Suprapubic skin (tissue), 4 donors: ENCODE measurements at regions not wholly inside any gene's neighbourhood (a gene's known extent, or its start where the extent isn't known, plus 50 kb on each side); places are given as distances from the start of the nearest gene placed in this dataset.

Experiments used
- DNase-seq, 2 donors: peaks; one replicate each; pipeline ENCODE4 v3.0.0-alpha.2; 2019; ENCODE audit warnings: low spot score in 2 of 2
- H3K27ac ChIP-seq: fragments of 200-600 bp; sonication (generic); one replicate; pipeline ENCODE4 v1.5.1; 2019
- H3K27me3 ChIP-seq: fragments of 200-600 bp; sonication (generic); one replicate; pipeline ENCODE4 v1.5.1; 2019
- H3K36me3 ChIP-seq: fragments of 200-600 bp; sonication (generic); one replicate; pipeline ENCODE4 v1.5.1; 2019
- H3K4me1 ChIP-seq: fragments of 200-600 bp; sonication (generic); one replicate; pipeline ENCODE4 v1.5.1; 2019
- H3K4me3 ChIP-seq: fragments of 200-600 bp; sonication (generic); one replicate; pipeline ENCODE4 v1.5.1; 2019; ENCODE audit warnings: mild to moderate bottlenecking
- H3K9me3 ChIP-seq: fragments of 200-600 bp; sonication (generic); one replicate; pipeline ENCODE4 v1.5.1; 2019
- EP300 ChIP-seq: sonication (generic); formaldehyde crosslinking; IDR thresholded peaks from one replicate; pipeline ENCODE4 v1.6.1; 2017; ENCODE audit warnings: antibody characterized with exemption
- POLR2A ChIP-seq, 2 donors: fragments of 450-650 bp; IDR thresholded peaks; one replicate each; pipeline ENCODE4 v1.6.1; 2017; ENCODE audit warnings: antibody characterized with exemption in 2 of 2, mild to moderate bottlenecking in 2 of 2, moderate library complexity in 2 of 2
- POLR2AphosphoS5 ChIP-seq, 3 donors: sonication (generic); formaldehyde crosslinking; IDR thresholded peaks; one replicate each; pipeline ENCODE4 v1.6.1; 2017; ENCODE audit warnings: antibody characterized with exemption in 3 of 3
- WGBS: methylation state at CpG from one replicate; pipeline ENCODE4 v1.1.5; 2018; 5-methylcytosine and 5-hydroxymethylcytosine counted together
- TF ChIP-seq, protein P1 (sequence below), 2 donors: fragments of 200-600 bp in 1 of 2; fragments of 450-650 bp in 1 of 2; sonication (generic) in 1 of 2; IDR thresholded peaks; one replicate each; pipeline ENCODE4 v1.5.1; 2016 to 2019; ENCODE audit warnings: antibody characterized with exemption in 2 of 2, mild to moderate bottlenecking in 1 of 2, moderate library complexity in 1 of 2

DNA sequence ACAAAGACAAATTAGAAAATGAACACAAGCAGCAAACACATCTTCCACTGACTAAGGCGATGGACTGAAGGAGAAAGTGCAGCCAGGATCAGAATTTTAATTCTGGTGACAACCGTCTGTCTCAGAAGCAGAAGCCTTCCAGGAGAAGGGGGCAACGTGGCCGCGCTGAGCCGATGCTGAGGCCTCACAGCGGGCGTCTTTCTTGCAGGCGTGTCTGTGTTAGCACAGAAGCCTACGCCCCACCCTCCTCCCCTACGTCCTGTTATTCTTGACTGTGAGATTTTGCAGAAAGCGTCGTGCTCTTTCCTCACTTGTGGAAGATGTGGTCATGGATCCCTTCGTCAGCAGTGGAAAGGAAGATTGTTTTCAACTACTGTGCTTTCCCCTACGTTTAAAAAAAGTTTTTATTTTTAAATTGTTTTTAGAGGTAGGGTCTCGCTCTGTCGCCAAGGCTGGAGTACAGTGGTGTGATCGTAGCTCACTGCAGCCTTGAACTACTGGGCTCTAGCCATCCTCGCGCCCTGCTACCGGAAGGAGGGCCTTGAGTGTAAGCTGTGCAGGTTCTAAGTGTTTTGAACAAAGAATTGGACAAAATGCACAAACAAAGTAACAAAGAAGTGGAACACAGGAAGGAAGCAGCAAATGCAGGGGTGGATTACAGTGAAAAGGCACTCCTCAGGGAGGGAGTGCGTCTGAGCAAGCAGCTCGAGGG, 422.0 kb downstream of the GALR1 start:
- H3K36me3 ChIP-seq, result no peaks in the 10 kb centered on the region
- no peak for DNase-seq
- H3K27ac ChIP-seq, result no peak overlapping the region
- H3K4me1 ChIP-seq, result no peaks in the 10 kb centered on the region
- 27% methylated on average over 23 of the region's 23 CpGs for WGBS
- TF ChIP-seq EP300 (no peak), POLR2A (IDR thresholded peaks at IDR 0.05) (no peak), POLR2AphosphoS5 (IDR thresholded peaks at IDR 0.05) (no peak)
- TF ChIP-seq, protein P1, sequence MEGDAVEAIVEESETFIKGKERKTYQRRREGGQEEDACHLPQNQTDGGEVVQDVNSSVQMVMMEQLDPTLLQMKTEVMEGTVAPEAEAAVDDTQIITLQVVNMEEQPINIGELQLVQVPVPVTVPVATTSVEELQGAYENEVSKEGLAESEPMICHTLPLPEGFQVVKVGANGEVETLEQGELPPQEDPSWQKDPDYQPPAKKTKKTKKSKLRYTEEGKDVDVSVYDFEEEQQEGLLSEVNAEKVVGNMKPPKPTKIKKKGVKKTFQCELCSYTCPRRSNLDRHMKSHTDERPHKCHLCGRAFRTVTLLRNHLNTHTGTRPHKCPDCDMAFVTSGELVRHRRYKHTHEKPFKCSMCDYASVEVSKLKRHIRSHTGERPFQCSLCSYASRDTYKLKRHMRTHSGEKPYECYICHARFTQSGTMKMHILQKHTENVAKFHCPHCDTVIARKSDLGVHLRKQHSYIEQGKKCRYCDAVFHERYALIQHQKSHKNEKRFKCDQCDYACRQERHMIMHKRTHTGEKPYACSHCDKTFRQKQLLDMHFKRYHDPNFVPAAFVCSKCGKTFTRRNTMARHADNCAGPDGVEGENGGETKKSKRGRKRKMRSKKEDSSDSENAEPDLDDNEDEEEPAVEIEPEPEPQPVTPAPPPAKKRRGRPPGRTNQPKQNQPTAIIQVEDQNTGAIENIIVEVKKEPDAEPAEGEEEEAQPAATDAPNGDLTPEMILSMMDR (IDR thresholded peaks at IDR 0.05), result no peak
- H3K27me3 ChIP-seq, result peaks cover 7% of the 10 kb centered on the region
- H3K4me3 ChIP-seq, result no peak overlapping the region
- no peaks in the 10 kb centered on the region for H3K9me3 ChIP-seq

DNA sequence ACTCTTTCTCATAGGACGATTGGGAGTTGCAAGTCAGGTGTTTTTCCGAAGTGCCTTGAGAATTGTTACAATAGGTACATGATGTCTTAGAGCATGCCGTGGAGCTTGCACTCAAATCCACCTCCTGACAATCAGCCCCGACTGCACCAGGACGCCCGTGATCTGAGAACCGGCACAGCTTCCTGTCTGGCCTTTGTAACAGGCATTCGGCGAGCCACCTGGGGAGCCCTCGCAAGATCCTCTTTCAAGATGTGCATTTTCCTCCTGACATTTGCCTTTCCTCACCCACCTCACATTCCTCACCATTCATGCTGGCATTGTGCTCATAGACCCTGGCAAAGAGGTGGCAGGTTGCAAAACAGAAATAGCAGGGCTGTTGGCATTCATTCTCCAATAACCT, 427.3 kb downstream of the GALR1 start:
- H3K4me1 ChIP-seq, result no peaks in the 10 kb centered on the region
- DNase-seq, result no peak
- H3K27me3 ChIP-seq, result peaks cover 7% of the 10 kb centered on the region
- no peak overlapping the region for H3K27ac ChIP-seq
- no peak overlapping the region for H3K4me3 ChIP-seq
- no peaks in the 10 kb centered on the region for H3K36me3 ChIP-seq
- TF ChIP-seq POLR2AphosphoS5 (IDR thresholded peaks at IDR 0.05) (no peak), EP300 (no peak), POLR2A (IDR thresholded peaks at IDR 0.05) (no peak)
- TF ChIP-seq, protein P1 (IDR thresholded peaks at IDR 0.05), result no peak
- WGBS, result 21% methylated on average over 10 of the region's 10 CpGs
- no peaks in the 10 kb centered on the region for H3K9me3 ChIP-seq

DNA sequence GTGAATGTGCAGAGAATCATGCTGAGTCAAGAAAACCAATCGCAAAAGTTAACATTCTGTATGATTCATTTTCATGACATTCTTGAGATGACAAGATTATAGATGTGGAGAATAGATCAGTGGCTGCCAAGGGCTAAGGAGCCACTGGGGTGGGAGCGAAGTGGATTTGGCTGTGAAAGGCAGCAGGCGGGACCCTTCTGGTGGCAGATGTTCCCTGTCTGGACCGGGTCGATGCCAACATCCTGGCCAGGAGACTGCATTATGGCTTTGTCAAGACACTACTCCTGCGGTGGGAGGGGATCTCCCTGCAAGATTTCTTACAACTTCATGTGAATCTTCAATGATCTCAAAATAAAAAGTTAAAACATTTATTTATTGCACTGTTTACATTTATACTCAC, 427.9 kb downstream of the GALR1 start:
- DNase-seq, result no peak
- H3K27me3 ChIP-seq, result peaks cover 7% of the 10 kb centered on the region
- TF ChIP-seq POLR2A (IDR thresholded peaks at IDR 0.05) (no peak), EP300 (no peak), POLR2AphosphoS5 (IDR thresholded peaks at IDR 0.05) (no peak)
- TF ChIP-seq, protein P1 (IDR thresholded peaks at IDR 0.05), result no peak
- H3K4me1 ChIP-seq, result no peaks in the 10 kb centered on the region
- WGBS, result 47% methylated on average over 6 of the region's 6 CpGs
- H3K9me3 ChIP-seq, result no peaks in the 10 kb centered on the region
- H3K27ac ChIP-seq, result no peak overlapping the region
- H3K36me3 ChIP-seq, result no peaks in the 10 kb centered on the region
- H3K4me3 ChIP-seq, result no peak overlapping the region

DNA sequence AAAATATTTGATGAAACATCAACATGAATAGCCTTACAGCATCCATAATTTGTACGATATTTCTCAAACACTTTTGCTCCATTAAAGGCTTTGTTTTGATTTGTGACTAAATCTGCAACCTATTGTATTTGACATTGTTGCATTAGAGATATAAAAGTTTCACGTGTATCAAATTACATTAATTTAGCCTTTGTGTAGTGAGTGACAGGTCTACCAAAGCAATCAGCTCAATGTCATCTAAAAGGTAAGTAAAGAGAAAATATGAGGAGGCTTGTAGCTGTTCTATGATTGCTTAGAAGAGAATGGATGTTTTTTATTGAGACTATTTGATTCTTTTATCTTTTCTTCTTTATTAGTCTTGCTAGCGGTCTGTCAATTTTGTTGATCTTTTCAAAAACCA, 430.2 kb downstream of the GALR1 start:
- Histone ChIP-seq H3K36me3 (no peaks in the 10 kb centered on the region), H3K27ac (no peak overlapping the region), H3K4me3 (no peak overlapping the region), H3K4me1 (no peaks in the 10 kb centered on the region), H3K9me3 (no peaks in the 10 kb centered on the region), H3K27me3 (no peaks in the 10 kb centered on the region)
- WGBS, result 87% methylated on average over 3 of the region's 3 CpGs
- TF ChIP-seq POLR2A (IDR thresholded peaks at IDR 0.05) (no peak), POLR2AphosphoS5 (IDR thresholded peaks at IDR 0.05) (no peak), EP300 (no peak)
- TF ChIP-seq, protein P1 (IDR thresholded peaks at IDR 0.05), result no peak
- no peak for DNase-seq

DNA sequence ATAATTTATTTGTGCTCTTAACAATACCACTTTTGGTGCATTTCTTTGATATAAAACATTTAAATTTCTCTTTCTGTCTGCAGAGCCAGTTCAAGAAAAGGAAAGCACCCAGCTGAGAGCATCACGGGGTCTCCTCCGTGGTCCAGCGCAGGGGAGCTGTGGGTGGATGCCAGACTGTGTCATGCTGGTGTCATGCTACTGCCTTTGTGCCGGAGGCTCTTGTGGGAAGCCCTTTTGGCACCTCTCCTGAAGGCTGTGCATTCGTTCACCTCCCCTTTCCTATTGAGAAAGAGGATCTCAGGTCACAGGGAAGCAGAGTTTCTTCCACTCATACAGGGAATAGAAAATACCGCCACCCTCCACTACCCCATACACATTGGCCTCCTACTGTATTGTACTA, 450.4 kb downstream of the GALR1 start:
- no peak for DNase-seq
- Histone ChIP-seq H3K4me3 (no peak overlapping the region), H3K36me3 (no peaks in the 10 kb centered on the region), H3K9me3 (no peaks in the 10 kb centered on the region), H3K4me1 (no peaks in the 10 kb centered on the region), H3K27me3 (no peaks in the 10 kb centered on the region), H3K27ac (no peak overlapping the region)
- TF ChIP-seq, protein P1 (IDR thresholded peaks at IDR 0.05), result no peak
- TF ChIP-seq POLR2A (IDR thresholded peaks at IDR 0.05) (no peak), EP300 (no peak), POLR2AphosphoS5 (IDR thresholded peaks at IDR 0.05) (no peak)
- 73% methylated on average over 6 of the region's 6 CpGs for WGBS
